DLD1 (cell line): ENCODE measurements at regions not wholly inside any gene's neighbourhood (a gene's known extent, or its start where the extent isn't known, plus 50 kb on each side); places are given as distances from the start of the nearest gene placed in this dataset.
"Not testable (repeated sequence)": the region's sequence is repeated elsewhere in the genome, so short reads cannot be mapped to it uniquely, and the experiment has no call there.

Experiments used
- in situ Hi-C: cut with HindIII; loops from 2 replicates; pipeline ENCODE4 v1.10.0; 2017; ENCODE audit warnings: low sequenced_read_pairs

- in situ Hi-C loops, result no loop called here
These were observed 78.7 kb upstream of the TSC22D2 start for GRCh38 chr3:150329408-150329807.

- in situ Hi-C loops, result no loop called here
These were observed 79.5 kb upstream of the TSC22D2 start for GRCh38 chr3:150328654-150329040.

DNA sequence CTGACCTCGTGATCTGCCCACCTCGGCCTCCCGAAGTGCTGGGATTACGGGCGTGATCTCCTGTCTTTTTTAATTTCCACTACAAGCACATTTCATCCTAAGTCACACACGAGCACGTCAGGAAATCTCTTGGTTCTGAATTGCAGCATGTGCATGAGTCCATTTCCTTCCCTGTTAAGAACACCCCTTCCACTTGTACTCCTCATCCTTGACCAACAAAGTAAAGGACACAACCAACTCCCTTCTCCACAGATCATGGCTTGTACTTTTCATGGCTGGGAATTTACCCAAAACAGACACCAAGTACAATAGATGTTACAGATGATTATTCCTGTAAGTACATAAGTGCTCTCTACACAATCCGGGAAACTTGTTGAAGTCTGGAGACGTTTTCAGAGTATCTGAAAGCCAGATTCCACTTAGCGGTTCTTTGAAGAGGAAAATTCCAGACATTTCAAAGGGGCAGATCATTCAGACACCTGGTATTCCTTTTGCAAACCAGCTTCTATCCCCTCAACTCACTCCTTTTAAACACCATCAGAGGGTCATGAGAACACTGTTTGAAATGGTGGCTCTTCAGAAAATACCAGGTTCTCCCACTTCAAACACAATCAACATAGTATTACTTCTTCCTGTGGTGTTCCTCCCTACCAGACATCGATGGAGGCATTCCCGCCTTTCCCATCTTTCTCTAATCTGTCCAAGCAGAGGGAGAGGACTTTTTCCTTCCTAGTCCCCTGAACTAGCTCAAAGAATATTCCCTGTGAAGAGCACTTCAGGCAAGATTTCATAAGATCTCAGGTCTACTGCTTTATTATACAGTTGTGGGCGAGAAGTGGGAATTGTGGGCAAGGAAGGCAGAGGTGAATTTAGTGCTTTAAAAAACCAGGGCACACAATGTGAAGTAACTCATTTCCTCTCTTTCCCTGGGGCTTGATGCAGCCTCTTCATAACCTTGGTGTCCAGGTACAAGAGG is 80.1 kb upstream of the TSC22D2 start:
- in situ Hi-C loops, result no loop called here

GRCh38 chr3:150324788-150325187 is 83.3 kb upstream of the TSC22D2 start:
- in situ Hi-C loops, result no loop called here

DNA sequence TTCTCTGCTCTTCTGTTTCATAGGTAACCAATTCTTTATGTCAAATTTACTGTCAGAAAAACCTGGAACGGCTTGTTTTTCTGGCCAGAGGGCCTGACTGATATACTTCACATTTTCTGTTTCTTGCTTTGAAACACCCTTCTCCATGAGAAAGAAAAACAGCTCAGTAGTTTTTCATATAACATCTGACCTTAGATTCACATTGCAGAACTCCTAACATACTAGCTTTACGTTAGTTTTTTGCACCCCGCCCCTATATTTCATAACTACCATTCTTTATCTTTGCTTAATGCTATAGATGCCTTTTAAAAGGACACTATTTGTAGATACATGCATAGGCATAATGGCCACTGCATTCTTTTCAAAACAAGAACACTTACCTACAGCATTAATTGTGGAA is 83.9 kb upstream of the TSC22D2 start:
- in situ Hi-C loops, result no loop called here

DNA sequence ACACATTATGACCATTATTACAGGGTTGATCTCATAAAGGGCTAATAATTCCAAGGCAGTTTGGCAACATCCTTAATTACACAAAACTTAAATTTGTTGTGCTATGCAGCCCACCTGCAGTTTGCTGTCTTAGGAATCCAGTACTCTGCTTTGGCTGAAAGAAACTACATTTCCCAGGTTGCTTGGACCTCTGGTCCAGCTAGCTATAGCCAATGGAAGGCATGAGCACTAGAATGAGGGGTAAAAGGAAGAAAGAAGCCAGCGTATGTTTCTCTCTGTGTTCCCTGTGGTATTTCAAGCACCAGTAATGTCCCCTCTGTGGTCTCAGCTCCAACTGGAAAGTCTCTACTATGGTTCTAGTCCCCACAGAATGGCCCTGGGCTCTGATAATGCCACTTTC is 84.3 kb upstream of the TSC22D2 start:
- in situ Hi-C loops, result no loop called here

GRCh38 chr3:150323091-150323490 is 85.0 kb upstream of the TSC22D2 start:
- in situ Hi-C loops, result not testable (repeated sequence)

- in situ Hi-C loops, result not testable (repeated sequence)
These were observed 87.1 kb upstream of the TSC22D2 start for GRCh38 chr3:150320971-150321370.

DNA sequence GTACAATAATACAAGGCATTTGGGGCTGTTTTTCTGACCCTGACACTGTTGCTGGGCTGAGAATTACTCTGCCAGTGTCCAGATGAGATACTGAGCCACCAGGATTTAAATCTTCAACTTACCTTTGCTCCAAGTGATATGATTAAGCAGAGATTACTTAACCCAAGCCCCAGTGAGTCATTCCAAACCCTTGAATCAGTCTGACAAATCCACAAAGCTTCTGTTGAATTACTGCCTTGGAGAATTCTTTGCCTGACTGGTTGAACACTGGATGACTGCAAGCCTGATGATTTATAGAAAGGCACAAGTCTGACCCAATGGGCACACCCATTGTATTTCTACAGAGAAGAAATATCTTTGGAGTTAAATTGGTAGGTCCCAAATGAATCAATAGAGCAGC is 88.2 kb upstream of the TSC22D2 start:
- in situ Hi-C loops, result no loop called here

DNA sequence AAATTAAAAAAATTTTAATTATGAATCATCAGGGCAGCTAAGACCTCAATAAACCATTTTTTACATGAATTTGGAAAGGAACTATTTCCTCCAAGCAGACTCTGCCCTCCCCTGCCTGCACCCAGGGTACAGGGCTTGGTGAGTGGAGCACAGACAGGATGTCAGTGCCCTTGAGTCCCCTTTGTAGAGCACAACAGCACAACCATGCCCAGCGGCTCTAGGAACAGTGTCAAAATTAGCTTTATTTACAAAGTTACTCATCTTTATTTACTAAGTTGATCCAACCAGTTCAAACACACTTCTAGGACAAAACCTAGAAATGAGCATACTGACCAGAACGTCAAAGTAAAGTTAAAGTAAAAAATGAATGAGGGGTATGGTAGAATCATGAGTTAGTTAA is 90.6 kb upstream of the TSC22D2 start:
- in situ Hi-C loops, result no loop called here

GRCh38 chr3:150315721-150316120 is 92.4 kb upstream of the TSC22D2 start:
- in situ Hi-C loops, result no loop called here

DNA sequence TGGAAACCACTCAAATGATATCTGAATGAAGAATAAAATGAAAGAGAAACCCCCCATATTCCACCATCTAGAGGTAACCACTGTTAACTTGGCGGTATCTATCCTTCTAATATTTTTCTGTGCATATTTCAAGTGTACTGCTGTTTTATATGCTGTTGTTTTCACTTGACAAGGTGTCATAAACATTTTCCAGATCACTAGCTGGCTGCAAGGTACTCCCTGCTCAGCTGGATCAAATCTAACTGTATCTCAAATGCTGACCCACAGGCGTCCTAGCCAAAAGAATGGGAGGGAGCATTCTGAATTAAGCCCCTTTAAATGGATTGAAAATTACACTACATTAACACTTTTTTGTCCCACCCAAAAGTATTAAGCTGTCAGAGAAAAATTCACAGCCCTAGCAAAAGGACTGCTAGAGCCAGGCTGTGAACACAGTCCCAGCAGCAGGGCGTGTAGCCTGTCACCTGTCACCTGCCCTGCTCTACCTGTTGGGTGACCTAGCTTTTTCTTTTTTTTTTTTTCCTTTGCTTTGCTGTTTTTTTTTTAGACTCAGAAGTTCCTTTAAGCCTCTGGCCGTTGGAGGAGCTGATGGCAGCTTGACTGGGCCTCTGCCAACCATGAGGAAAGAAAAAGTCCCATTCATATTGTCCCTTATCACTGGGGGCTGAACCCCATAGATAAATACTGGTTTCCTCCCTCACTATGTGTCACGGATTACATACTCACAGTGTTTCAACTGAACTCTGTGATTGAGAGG is 93.7 kb upstream of the TSC22D2 start:
- in situ Hi-C loops, result no loop called here

- in situ Hi-C loops, result no loop called here
These were observed 96.0 kb upstream of the TSC22D2 start for GRCh38 chr3:150312018-150312657.

DNA sequence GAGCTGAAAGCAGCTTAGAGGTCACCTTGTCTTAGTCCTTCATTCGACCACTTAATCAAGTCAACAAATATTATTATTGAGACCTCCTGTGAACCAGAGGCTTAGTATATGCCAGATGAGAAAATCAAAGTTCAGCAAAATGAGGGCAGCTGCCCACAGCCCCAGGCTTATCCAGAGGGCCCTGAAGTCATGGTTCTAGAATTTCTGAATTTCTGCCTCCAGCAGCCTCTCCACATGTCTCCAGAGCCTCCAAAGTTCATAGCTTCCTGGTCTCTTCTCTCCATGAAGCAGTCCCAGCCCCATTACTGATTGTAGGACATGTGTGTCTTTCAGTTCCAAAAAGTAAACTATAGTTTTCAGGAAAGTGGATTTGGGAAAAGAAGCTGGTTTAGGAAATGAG is 96.9 kb upstream of the TSC22D2 start:
- in situ Hi-C loops, result no loop called here

DNA sequence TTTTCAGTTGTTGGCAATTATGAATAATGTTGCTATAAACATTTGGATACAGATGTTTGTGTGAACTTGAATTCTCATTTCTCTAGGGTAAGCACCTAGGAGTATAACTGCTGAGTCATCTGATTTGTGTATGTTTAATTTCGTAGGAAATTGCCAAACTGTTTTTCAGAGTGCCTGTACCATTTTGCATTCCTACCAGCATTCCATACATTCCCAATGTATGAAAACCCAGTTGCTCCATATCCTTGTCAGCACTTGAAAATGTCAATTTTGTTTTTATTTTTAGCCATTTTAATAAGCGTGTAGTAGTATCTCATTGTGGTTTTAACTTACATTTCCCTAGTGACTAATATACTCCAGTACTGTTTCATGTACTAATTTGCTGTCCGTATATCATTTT is 98.5 kb upstream of the TSC22D2 start:
- in situ Hi-C loops, result no loop called here

DNA sequence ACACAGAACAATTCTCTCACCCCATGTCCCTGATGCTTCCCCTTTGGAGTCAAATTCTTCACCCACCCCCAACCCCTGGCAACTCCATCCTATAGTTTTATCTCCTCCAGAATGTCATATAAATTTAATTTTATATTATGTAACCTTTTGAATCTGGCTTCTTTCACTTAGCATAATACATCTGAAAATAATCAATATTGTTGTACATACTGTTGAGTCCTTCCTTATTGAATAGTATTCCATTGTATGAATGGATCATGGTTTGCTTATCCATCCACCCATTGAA is 98.9 kb upstream of the TSC22D2 start:
- in situ Hi-C loops, result no loop called here

- in situ Hi-C loops, result no loop called here
These were observed 99.4 kb upstream of the TSC22D2 start for GRCh38 chr3:150308481-150309256.

- in situ Hi-C loops, result no loop called here
These were observed 100.1 kb upstream of the TSC22D2 start for GRCh38 chr3:150308037-150308319.

GRCh38 chr3:150307311-150308036 is 100.6 kb upstream of the TSC22D2 start:
- in situ Hi-C loops, result no loop called here

GRCh38 chr3:150306906-150307305 is 101.2 kb upstream of the TSC22D2 start:
- in situ Hi-C loops, result no loop called here

- in situ Hi-C loops, result no loop called here
These were observed 102.0 kb upstream of the TSC22D2 start for GRCh38 chr3:150306083-150306482.
